GM20000 (cell line): ENCODE measurements at regions not wholly inside any gene's neighbourhood (a gene's known extent, or its start where the extent isn't known, plus 50 kb on each side); places are given as distances from the start of the nearest gene placed in this dataset.

Experiments
- DNase-seq: peaks from one replicate; pipeline ENCODE4 v3.0.0; 2012; ENCODE audit warnings: low spot score
- TF ChIP-seq, protein P1 (sequence below): IDR thresholded peaks from 2 replicates; pipeline ENCODE4 v1.5.1; 2012; ENCODE audit warnings: mild to moderate bottlenecking, control low read depth; ENCODE audit errors: extremely low read depth, missing control alignments

DNA sequence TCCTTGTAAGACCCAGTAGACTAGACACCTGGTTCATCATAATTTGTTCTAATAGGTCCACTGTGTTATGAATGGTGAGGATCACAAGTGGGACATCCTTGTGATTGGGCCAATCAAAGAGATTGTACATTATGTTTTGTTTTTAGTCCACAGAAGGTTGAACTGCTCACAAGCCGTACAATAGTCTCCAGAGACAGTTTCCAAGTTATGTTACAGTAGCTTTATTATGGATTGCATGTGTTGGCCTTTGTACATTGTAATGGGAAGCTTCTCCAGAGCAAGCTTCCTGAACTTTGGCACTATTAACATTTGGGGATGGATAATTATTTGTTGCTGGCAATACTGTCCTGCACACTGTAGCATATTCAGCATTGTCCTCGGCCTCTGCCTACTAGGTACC lies 86.1 kb downstream of the MAGEB10 start:
- TF ChIP-seq, protein P1, sequence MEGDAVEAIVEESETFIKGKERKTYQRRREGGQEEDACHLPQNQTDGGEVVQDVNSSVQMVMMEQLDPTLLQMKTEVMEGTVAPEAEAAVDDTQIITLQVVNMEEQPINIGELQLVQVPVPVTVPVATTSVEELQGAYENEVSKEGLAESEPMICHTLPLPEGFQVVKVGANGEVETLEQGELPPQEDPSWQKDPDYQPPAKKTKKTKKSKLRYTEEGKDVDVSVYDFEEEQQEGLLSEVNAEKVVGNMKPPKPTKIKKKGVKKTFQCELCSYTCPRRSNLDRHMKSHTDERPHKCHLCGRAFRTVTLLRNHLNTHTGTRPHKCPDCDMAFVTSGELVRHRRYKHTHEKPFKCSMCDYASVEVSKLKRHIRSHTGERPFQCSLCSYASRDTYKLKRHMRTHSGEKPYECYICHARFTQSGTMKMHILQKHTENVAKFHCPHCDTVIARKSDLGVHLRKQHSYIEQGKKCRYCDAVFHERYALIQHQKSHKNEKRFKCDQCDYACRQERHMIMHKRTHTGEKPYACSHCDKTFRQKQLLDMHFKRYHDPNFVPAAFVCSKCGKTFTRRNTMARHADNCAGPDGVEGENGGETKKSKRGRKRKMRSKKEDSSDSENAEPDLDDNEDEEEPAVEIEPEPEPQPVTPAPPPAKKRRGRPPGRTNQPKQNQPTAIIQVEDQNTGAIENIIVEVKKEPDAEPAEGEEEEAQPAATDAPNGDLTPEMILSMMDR, result no peak
- no peak for DNase-seq

DNA sequence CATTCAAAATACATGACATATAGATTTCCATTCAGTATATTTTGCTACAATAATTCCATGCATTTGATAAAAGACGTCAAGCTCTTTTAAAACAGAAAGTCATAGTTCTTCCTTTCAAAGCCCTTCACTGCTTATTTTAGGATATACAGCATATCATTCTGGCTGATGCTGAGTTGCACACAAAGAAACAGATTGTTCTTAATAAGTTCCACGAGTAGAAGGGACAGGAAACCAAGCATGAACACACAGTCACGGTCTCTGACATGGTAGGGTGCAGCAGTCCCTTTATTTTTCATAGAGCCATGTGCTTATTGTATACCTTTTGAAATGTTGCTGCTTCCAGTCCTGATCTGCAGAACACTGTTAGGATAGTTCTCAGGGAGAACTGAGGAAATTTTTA lies 85.4 kb downstream of the MAGEB10 start:
- TF ChIP-seq, protein P1, result no peak
- DNase-seq, result no peak

DNA sequence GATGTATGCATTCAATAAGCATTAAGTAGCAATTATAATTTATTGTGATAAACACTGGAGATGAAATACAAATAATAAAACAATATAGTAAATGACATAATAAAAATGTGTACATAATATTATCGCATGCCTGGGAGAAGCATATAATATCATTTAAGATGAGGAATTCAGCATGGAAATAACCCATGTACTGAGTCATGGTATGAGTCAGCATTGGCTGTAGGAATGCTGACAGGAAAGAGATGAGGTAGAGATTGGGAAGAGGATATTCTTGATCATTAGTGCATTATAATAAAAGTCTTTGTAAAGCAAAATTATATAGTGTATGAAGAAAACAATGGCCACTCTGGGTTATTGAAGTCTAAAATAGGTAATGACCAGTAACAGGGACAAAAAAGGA lies 82.8 kb downstream of the MAGEB10 start:
- TF ChIP-seq, protein P1, result no peak

DNA sequence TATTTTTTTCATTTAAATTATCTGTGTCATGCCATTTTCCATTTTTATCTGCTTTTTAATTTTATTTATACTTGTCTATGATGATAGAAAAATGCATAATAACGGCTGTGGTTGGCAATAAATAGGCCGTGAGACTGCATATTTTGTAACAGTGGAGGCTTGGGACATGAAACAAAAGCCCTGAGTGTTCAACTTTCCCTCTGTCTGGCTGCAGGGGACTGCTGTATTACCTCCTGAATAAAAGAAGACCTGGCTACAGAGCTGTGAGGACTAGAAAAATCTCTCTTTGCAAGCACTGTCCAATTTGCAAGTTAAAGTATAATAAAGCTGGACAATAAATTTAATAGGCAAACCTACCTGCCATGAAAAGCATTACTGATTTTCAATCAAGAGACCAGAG lies 82.1 kb downstream of the MAGEB10 start:
- no peak for DNase-seq
- TF ChIP-seq, protein P1, result no peak

More for the DNA sequence above, 82.8 kb downstream of the MAGEB10 start:
- no peak for DNase-seq

DNA sequence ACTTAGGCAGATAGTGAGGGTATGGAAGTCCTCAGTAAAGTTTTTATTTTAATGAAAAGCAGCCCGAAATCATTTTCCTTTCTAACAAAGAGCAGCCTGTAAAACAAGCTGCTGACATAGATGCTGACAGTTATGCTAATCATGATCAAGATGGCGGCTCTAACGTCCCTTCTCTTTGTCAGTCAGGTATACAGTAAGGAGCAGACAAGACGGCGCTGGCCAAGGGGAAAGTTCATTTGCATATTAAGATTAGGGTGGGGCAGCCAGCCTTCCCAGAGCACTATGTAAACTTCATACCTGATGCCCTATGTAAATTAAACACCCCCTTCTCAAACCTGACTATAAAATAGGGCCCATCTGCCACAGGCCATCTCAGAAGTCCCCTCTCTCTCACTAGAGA lies 76.9 kb downstream of the MAGEB10 start:
- no peak for DNase-seq
- TF ChIP-seq, protein P1, result no peak

DNA sequence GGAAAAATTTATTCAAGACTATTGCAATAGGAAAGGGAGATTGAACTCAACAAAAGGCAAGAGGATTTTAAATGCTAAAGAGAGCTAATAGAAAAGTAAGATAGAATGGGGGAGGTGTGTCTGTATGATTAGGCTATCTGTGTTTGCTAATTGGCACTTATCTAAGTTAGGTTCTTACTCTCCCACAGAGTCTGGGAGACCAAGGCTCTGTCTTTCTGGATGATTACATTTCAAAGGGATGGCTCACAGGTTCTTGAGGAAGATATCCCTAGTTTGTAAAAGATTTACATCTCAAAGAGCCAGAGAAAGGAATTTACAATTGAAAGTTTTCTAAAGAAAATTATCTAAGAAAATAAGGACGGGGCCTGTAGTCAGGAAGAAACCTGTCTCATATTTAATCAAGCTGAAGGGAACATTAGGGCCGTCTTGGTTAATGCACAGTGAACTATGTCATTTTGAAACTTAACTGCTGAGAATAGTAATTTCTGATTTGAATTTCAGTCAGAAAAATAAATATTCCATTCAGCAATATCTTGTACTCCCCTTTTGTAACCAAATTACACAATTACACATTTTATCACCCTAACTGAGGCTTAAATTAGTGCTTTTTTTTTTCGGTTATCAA lies 75.8 kb downstream of the MAGEB10 start:
- no peak for DNase-seq
- TF ChIP-seq, protein P1, result no peak

DNA sequence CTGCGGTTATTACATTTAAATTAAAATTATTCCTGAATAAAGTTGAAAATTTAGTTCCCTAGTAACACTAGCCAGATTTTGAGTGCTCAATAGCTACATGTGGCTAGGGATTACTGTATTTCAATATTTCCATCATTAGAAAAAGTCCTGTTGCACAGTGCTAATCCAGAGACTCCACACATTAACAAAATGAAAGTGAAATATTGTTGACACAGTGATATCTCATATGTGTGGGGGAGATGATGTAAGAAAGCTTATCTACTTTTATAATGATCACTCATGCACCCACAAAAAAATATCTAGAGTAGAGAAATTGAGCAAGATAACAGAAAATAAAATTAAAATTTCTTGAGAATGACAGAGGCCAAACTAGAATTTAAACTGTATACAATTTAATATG lies 74.9 kb downstream of the MAGEB10 start:
- DNase-seq, result no peak
- TF ChIP-seq, protein P1, result no peak
